A172 (cell line): ENCODE measurements at regions not wholly inside any gene's neighbourhood (a gene's known extent, or its start where the extent isn't known, plus 50 kb on each side); places are given as distances from the start of the nearest gene placed in this dataset.
"Not testable (repeated sequence)": the region's sequence is repeated elsewhere in the genome, so short reads cannot be mapped to it uniquely, and the experiment has no call there.

Source experiments
- DNase-seq: peaks from one replicate; pipeline ENCODE4 v3.0.0-alpha.2; 2015; ENCODE audit warnings: low spot score

DNA sequence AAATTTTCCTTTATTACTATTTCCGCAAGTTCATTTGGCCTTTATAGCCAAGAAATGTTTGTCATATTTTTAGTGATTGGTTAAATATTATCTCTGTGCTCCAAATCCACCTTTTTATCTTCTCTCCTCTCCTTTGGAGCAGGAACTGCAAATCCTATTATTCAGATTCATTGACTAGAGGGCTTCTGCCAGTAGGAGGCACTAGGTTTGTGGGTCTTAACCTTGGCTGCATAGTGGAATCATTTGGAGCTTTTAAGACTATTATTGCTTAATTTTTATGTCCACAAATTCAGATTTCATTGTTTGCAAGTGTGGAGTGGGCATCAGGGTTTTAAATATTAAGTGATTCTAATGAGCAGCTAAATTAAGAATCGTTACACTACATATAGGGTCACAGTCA lies 75.3 kb upstream of the SYT10 start:
- DNase-seq, result no peak

- DNase-seq, result no peak
These were observed 79.9 kb upstream of the SYT10 start for GRCh38 chr12:33519566-33519965.

- DNase-seq, result not testable (repeated sequence)
These were observed 81.1 kb upstream of the SYT10 start for GRCh38 chr12:33520505-33521302.

GRCh38 chr12:33529031-33529430 lies 89.4 kb upstream of the SYT10 start:
- no peak for DNase-seq

- no peak for DNase-seq
These were observed 90.2 kb upstream of the SYT10 start for GRCh38 chr12:33529810-33530209.

GRCh38 chr12:33531261-33531660 lies 91.6 kb upstream of the SYT10 start:
- no peak for DNase-seq

- no peak for DNase-seq
These were observed 93.9 kb upstream of the SYT10 start for GRCh38 chr12:33533527-33533926.

DNA sequence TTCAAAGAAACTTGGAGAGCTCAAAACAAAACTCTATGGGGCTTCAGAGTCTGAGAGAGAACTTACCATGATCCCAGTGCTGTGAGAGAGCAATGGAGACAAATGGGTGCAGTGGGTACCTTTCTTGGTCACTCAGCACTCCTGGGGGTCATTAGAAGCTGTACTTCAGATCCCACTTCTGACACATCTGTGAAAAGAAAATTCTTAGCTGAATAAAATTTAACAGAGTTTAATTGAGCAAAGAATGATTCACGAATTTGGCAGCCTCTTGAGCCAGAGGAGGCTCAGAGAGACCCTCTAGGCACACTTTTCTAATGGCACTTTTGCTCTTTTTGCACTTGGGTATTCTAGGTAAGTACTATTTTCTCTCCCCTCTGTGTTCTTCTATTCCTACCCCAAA lies 96.8 kb upstream of the SYT10 start:
- no peak for DNase-seq

DNA sequence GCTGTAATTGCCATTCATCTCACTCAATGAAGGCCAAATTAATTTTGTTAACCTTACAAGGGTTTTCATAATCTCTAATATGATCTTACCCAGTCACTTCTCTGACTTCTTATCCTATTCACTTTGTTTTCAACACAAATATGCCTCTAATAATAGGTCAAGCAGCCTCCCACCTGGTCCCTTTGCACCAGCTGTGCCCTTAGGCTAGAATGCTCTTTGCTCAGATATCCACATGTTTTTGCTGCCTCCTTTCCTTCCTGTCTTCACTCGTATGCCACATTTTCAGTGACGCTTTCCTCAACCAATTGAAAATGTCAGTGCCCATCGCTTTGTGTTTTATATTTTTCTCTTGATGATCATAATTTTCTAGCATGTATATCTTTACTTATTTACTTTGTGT lies 106.4 kb upstream of the SYT10 start:
- no peak for DNase-seq

GRCh38 chr12:33547084-33547483 lies 107.5 kb upstream of the SYT10 start:
- DNase-seq, result no peak

- not testable (repeated sequence) for DNase-seq
These were observed 110.6 kb upstream of the SYT10 start for GRCh38 chr12:33550214-33550613.

GRCh38 chr12:33551006-33551405 lies 111.4 kb upstream of the SYT10 start:
- DNase-seq, result no peak

DNA sequence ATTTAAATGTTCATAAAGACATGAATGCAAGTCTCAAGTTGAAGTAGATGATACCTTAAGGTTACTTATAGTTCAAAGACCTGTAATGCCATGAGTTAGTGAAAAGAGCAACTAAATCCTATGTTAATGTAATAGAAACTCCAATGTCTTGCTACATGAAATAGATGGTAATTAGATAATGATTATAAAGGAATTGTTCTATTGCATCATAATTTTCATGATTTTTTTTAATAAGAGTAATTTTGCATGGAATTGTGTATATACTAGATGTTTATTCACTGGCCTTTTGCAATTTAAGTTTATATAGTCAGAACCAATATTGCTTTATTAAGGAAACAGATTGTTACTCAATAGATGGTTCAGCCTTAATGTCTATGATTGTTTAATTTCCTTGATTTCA lies 115.5 kb upstream of the SYT10 start:
- no peak for DNase-seq

GRCh38 chr12:33560653-33561208 lies 121.1 kb upstream of the SYT10 start:
- no peak for DNase-seq

- no peak for DNase-seq
These were observed 122.8 kb upstream of the SYT10 start for GRCh38 chr12:33562401-33562800.

DNA sequence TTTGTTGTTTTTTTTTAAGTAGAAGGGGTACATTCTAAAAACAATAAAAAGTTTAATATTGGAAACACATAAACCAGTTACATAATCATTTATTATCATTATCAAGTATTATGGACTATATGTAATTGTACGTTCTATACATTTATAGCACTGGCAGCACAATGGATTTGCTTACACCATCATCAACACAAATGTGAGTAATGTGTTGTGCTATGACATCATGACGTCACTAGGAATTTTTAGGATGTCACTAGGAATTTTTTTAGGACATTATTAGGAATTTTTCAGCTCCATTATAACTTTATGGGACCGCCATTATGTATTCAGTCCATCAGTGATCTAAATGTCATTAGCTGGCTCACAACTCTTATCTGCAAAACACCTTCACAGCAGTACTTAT lies 126.8 kb upstream of the SYT10 start:
- DNase-seq, result no peak

GRCh38 chr12:33575346-33575745 lies 135.7 kb upstream of the SYT10 start:
- no peak for DNase-seq

DNA sequence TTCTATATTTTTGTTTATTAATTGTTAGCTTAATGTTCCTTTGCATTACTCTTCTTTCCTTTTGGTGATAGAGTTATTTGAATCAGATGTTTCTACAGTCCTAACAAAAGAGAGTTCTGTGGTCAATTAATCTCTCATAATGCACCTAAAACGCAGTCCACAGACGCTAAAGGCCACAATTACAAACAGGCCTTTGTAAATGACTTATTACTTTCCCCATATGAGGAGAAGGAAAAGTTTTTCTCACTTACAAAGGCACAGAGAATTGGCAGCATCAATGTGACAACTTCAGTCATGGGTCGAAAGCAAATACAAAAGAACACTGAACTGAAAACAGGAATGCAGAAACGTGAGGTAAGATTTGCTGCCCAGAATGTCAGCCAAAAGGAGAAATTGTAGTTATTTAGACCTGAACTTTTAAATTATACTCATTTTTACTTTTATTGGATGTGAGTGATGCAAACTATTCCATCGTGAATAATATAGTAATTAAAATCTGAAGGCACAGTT lies 142.0 kb upstream of the SYT10 start:
- no peak for DNase-seq

DNA sequence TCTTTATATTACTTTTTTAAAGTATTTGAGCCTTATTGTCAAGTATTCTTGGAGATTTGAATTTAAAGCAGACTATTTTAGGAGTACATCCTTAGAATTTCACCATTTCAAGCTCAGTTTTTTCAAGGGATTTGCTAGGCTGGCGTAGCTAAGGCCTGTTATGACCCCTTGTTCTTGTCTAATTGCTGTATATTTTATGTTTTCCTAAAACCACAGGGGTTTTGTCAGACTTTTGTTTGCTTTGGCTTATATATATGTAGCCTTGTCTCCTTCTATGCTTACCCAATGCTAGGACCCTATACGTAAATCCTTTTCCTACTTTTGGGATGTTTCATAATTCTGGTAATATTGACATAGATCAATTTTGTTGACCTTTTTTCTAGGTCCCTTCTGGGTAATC lies 147.0 kb upstream of the SYT10 start:
- DNase-seq, result no peak

GRCh38 chr12:33587354-33587753 lies 147.7 kb upstream of the SYT10 start:
- DNase-seq, result peak; percentile 36

GRCh38 chr12:33587784-33588712 lies 148.4 kb upstream of the SYT10 start:
- peak; percentile 79 for DNase-seq

GRCh38 chr12:33588725-33589405 lies 149.2 kb upstream of the SYT10 start:
- DNase-seq, result no peak
